ENCODE measurements at regions not wholly inside any gene's neighbourhood (a gene's known extent, or its start where the extent isn't known, plus 50 kb on each side); places are given as distances from the start of the nearest gene placed in this dataset.

GRCh38 chr5:166004006-166004405, 2287.4 kb upstream of the WWC1 start:
- no peak for DNase-seq (ENCODE audit: low read depth in 1 of 2, low spot score in 1 of 2)
- no peak overlapping the region for H3K4me3 ChIP-seq
- no peak for TF ChIP-seq CTCF (IDR thresholded peaks at IDR 0.05; ENCODE audit: low read depth, low read length)
- no peaks in the 10 kb centered on the region for H3K9me3 ChIP-seq (ENCODE audit: low read depth)
- no peaks in the 10 kb centered on the region for H3K27me3 ChIP-seq
- no peaks in the 10 kb centered on the region for H3K36me3 ChIP-seq
- H3K4me1 ChIP-seq (ENCODE audit: low read depth): no peaks in the 10 kb centered on the region
- H3K27ac ChIP-seq: no peak overlapping the region

- Histone ChIP-seq H3K4me1 (ENCODE audit: low read depth) (no peaks in the 10 kb centered on the region), H3K4me3 (no peak overlapping the region), H3K27ac (no peak overlapping the region), H3K27me3 (no peaks in the 10 kb centered on the region), H3K36me3 (no peaks in the 10 kb centered on the region), H3K9me3 (ENCODE audit: low read depth) (no peaks in the 10 kb centered on the region)
- no peak for TF ChIP-seq CTCF (IDR thresholded peaks at IDR 0.05; ENCODE audit: low read depth, low read length)
- no peak for DNase-seq (ENCODE audit: low read depth in 1 of 2, low spot score in 1 of 2)
Observed at GRCh38 chr5:166013415-166013814, 2278.0 kb upstream of the WWC1 start.

GRCh38 chr5:166014256-166014655, 2277.2 kb upstream of the WWC1 start:
- no peaks in the 10 kb centered on the region for H3K9me3 ChIP-seq (ENCODE audit: low read depth)
- H3K27me3 ChIP-seq: no peaks in the 10 kb centered on the region
- no peak overlapping the region for H3K4me3 ChIP-seq
- no peaks in the 10 kb centered on the region for H3K36me3 ChIP-seq
- DNase-seq (ENCODE audit: low read depth in 1 of 2, low spot score in 1 of 2): no peak
- TF ChIP-seq CTCF (IDR thresholded peaks at IDR 0.05; ENCODE audit: low read depth, low read length): no peak
- peaks cover 5% of the 10 kb centered on the region for H3K4me1 ChIP-seq (ENCODE audit: low read depth)
- H3K27ac ChIP-seq: no peak overlapping the region

- no peak overlapping the region for H3K4me3 ChIP-seq
- H3K27me3 ChIP-seq: no peaks in the 10 kb centered on the region
- TF ChIP-seq CTCF (IDR thresholded peaks at IDR 0.05; ENCODE audit: low read depth, low read length): no peak
- H3K4me1 ChIP-seq (ENCODE audit: low read depth): peaks cover 5% of the 10 kb centered on the region
- no peak overlapping the region for H3K27ac ChIP-seq
- no peaks in the 10 kb centered on the region for H3K9me3 ChIP-seq (ENCODE audit: low read depth)
- peak in 1 of 2 donors; percentile 24 for DNase-seq (ENCODE audit: low read depth in 1 of 2, low spot score in 1 of 2)
- H3K36me3 ChIP-seq: no peaks in the 10 kb centered on the region
Observed at GRCh38 chr5:166018716-166019115, 2272.7 kb upstream of the WWC1 start.

GRCh38 chr5:166022065-166022464, 2269.4 kb upstream of the WWC1 start:
- DNase-seq (ENCODE audit: low read depth in 1 of 2, low spot score in 1 of 2): no peak
- H3K27me3 ChIP-seq: no peaks in the 10 kb centered on the region
- no peak for TF ChIP-seq CTCF (IDR thresholded peaks at IDR 0.05; ENCODE audit: low read depth, low read length)
- no peak overlapping the region for H3K4me3 ChIP-seq
- no peaks in the 10 kb centered on the region for H3K36me3 ChIP-seq
- H3K4me1 ChIP-seq (ENCODE audit: low read depth): peaks cover 5% of the 10 kb centered on the region
- no peak overlapping the region for H3K27ac ChIP-seq
- no peaks in the 10 kb centered on the region for H3K9me3 ChIP-seq (ENCODE audit: low read depth)

- no peak overlapping the region for H3K27ac ChIP-seq
- H3K36me3 ChIP-seq: no peaks in the 10 kb centered on the region
- TF ChIP-seq CTCF (IDR thresholded peaks at IDR 0.05; ENCODE audit: low read depth, low read length): no peak
- no peak overlapping the region for H3K4me3 ChIP-seq
- H3K4me1 ChIP-seq (ENCODE audit: low read depth): no peaks in the 10 kb centered on the region
- no peak for DNase-seq (ENCODE audit: low read depth in 1 of 2, low spot score in 1 of 2)
- no peaks in the 10 kb centered on the region for H3K27me3 ChIP-seq
- no peaks in the 10 kb centered on the region for H3K9me3 ChIP-seq (ENCODE audit: low read depth)
Observed at GRCh38 chr5:166024970-166025369, 2266.5 kb upstream of the WWC1 start.

Data from cardiac muscle cell (in vitro differentiated cells and primary cell).